ENCODE measurements at regions not wholly inside any gene's neighbourhood (a gene's known extent, or its start where the extent isn't known, plus 50 kb on each side); places are given as distances from the start of the nearest gene placed in this dataset.

GRCh38 chr21:27450216-27450615 is 483.3 kb upstream of the ADAMTS5 start:
- H3K4me3 ChIP-seq (ENCODE audit: low read depth, low read length) = no peak overlapping the region
- TF ChIP-seq CTCF (IDR thresholded peaks at IDR 0.05; ENCODE audit: borderline replicate concordance, insufficient read depth, low read depth, low read length) = no peak

GRCh38 chr21:27448960-27449359 is 482.1 kb upstream of the ADAMTS5 start:
- H3K4me3 ChIP-seq (ENCODE audit: low read depth, low read length) = no peak overlapping the region
- no peak for TF ChIP-seq CTCF (IDR thresholded peaks at IDR 0.05; ENCODE audit: borderline replicate concordance, insufficient read depth, low read depth, low read length)

GRCh38 chr21:27447843-27448242 is 481.0 kb upstream of the ADAMTS5 start:
- no peak for TF ChIP-seq CTCF (IDR thresholded peaks at IDR 0.05; ENCODE audit: borderline replicate concordance, insufficient read depth, low read depth, low read length)
- no peak overlapping the region for H3K4me3 ChIP-seq (ENCODE audit: low read depth, low read length)

- no peak overlapping the region for H3K4me3 ChIP-seq (ENCODE audit: low read depth, low read length)
- no peak for TF ChIP-seq CTCF (IDR thresholded peaks at IDR 0.05; ENCODE audit: borderline replicate concordance, insufficient read depth, low read depth, low read length)
Observed at GRCh38 chr21:27429710-27430341, 462.9 kb upstream of the ADAMTS5 start.

- TF ChIP-seq CTCF (IDR thresholded peaks at IDR 0.05; ENCODE audit: borderline replicate concordance, insufficient read depth, low read depth, low read length) = no peak
- H3K4me3 ChIP-seq (ENCODE audit: low read depth, low read length) = no peak overlapping the region
Observed at GRCh38 chr21:27426196-27426595, 459.3 kb upstream of the ADAMTS5 start.

GRCh38 chr21:27425574-27425973 is 458.7 kb upstream of the ADAMTS5 start:
- H3K4me3 ChIP-seq (ENCODE audit: low read depth, low read length) = no peak overlapping the region
- TF ChIP-seq CTCF (IDR thresholded peaks at IDR 0.05; ENCODE audit: borderline replicate concordance, insufficient read depth, low read depth, low read length) = no peak

- no peak for TF ChIP-seq CTCF (IDR thresholded peaks at IDR 0.05; ENCODE audit: borderline replicate concordance, insufficient read depth, low read depth, low read length)
- no peak overlapping the region for H3K4me3 ChIP-seq (ENCODE audit: low read depth, low read length)
Observed at GRCh38 chr21:27425172-27425571, 458.3 kb upstream of the ADAMTS5 start.
